Muscle of arm (tissue), 1 donor: ENCODE measurements at regions not wholly inside any gene's neighbourhood (a gene's known extent, or its start where the extent isn't known, plus 50 kb on each side); places are given as distances from the start of the nearest gene placed in this dataset.
"Not testable (repeated sequence)": the region's sequence is repeated elsewhere in the genome, so short reads cannot be mapped to it uniquely, and the experiment has no call there.

Experiments used
- DNase-seq: peaks from one replicate; pipeline ENCODE4 v3.0.0-alpha.2; 2013

- DNase-seq, result no peak
These were observed 798.0 kb upstream of the RAB6C start for GRCh38 chr2:129181433-129181832.

- DNase-seq, result no peak
These were observed 797.5 kb upstream of the RAB6C start for GRCh38 chr2:129181963-129182362.

GRCh38 chr2:129187343-129187742 is 792.1 kb upstream of the RAB6C start:
- no peak for DNase-seq

- DNase-seq, result no peak
These were observed 791.0 kb upstream of the RAB6C start for GRCh38 chr2:129188451-129188850.

DNA sequence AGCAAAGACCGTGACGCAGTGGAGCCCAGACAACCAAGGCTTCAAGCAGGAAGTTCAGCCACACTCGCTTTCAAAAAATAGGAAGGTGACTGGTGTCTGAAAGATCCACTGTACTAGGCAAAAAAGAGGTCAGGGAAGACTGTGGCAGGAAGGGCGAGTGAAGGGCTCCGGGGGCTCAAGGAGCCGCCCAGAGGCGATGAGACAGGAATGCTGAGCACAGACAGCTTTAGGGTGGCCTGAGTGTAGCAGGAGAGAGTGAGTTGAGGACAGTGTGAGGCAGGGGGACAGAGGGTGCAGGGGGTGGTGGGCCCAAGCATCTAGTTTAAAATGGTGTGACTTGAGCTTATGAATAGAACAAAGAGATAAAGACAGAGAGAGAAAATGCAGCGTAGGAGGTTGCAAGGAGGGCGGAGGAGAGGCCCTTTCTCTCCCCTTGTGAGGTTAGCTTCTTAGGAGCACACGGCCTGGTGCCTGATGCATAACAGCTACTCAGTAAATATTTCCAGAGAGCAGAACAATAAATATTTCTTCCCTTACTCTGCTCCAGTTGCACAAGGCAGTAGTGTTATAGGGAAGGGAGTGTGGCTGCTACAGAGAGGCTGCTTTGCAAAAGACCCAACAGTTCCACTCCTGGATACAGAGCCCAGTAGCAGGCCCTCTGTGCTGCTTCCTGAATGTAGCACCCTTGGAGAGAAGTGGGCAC is 789.7 kb upstream of the RAB6C start:
- no peak for DNase-seq

DNA sequence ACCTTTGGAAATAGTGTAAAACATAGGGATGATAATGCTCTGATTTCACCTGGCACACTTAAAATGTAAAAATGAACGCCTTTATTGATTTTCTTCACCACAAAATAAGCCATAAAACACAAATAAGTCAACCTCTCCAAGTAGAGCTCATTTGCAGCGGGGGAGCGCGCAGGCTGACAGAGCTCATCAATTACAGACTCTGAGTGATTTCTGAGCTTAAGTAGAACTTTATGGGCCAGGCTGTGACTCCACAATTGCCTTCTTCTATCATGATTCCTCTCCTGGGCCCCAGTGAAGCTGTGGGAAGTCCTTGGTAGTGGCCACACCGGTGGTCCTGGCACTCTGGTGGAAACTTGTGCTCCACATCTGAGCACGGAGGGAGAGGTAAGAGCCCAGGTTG is 789.0 kb upstream of the RAB6C start:
- no peak for DNase-seq

GRCh38 chr2:129191530-129191929 is 787.9 kb upstream of the RAB6C start:
- no peak for DNase-seq

DNA sequence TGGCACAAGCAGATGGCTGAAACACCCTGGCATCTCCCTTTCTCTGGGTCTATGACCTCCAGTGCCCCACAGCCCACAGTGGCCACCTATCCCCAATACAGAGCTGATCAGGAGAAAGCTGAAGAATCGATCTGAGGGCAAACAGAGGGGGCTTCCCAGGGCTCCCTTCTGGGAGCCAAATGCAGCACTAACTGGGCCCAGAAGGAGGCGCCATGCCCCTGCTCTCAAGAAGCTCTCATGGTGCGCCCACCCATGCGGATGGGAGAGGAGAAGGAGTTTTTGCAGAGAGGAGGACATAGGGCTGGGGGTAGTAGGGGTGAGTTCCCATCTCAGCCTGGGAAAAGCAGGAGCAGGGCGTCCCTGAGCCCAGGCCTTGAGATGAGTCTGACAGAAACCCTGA is 787.3 kb upstream of the RAB6C start:
- no peak for DNase-seq

- DNase-seq, result no peak
These were observed 786.6 kb upstream of the RAB6C start for GRCh38 chr2:129192841-129193253.

GRCh38 chr2:129193961-129194360 is 785.5 kb upstream of the RAB6C start:
- no peak for DNase-seq

DNA sequence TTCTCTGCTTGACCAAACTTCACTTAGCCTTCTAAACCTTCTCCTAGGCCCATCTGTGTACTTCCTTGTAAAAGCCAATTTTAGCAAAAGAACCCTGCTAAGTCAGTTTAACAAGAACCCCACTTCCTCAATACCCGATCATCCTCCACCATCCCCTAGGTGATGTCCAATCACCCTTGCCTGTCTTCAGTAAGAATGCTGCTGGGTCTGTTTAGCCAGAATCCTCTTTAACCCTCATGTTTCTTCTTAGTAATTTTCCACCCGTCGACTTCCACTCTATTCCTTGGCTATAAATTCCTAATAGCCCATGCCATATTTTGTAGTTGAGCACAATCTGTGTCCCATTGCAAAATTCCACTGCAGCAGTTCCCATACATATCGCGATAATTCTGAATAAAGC is 780.0 kb upstream of the RAB6C start:
- no peak for DNase-seq

DNA sequence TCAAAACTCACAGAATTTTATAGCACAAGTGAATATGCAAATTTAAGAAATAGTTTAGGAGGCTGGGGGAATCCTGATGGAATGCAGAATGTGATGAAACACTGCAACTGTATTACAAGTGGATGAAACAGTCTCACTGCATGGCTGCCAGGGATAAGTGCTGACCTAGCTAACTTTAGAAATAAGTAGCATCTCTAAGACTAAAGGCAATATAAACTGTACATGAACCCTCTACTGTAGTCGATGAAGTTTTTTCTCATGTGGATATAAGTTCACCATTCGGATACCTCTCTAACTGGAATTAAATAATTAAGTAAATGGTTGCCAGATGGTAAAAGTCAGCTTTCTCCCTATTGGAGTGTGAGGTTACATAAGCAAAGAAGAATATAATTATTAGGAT is 777.8 kb upstream of the RAB6C start:
- no peak for DNase-seq

- DNase-seq, result no peak
These were observed 776.1 kb upstream of the RAB6C start for GRCh38 chr2:129203331-129203730.

DNA sequence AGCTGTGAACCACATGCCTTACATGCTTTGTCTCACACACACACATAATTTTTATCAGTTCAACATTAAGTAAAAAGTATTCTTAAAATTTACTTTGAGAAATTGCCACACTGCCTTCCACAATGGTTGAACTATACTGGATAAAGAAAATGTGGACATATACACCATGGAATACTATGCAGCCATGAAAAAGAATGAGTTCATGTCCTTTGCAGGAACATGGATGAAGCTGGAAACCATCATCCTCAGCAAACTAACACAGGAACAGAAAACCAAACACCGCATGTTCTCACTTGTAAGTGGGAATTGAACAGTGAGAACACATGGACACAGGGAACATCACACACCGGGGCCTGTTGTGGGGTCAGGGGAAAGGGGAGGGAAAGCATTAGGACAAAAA is 774.9 kb upstream of the RAB6C start:
- not testable (repeated sequence) for DNase-seq

DNA sequence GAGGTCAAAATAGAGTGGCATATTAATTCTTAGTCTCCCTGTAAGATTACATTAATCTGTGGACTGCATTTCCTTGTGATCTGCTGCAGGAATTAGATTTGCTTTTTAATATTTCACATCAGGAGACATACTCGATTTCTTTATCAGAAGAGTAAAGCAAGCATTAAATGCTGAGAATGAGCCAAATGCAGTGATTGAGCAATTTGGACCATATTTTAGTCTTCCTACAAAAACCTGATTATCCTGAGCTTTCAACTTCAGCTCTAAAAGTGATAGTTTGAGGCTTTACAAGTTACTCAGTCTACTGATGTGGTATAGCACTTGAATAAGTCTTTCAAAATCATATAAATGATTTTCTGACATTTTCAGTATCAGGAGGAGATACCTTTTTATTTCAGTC is 774.3 kb upstream of the RAB6C start:
- no peak for DNase-seq

GRCh38 chr2:129205766-129206165 is 773.7 kb upstream of the RAB6C start:
- no peak for DNase-seq

GRCh38 chr2:129212299-129212958 is 767.0 kb upstream of the RAB6C start:
- no peak for DNase-seq

GRCh38 chr2:129224022-129224421 is 755.4 kb upstream of the RAB6C start:
- no peak for DNase-seq

DNA sequence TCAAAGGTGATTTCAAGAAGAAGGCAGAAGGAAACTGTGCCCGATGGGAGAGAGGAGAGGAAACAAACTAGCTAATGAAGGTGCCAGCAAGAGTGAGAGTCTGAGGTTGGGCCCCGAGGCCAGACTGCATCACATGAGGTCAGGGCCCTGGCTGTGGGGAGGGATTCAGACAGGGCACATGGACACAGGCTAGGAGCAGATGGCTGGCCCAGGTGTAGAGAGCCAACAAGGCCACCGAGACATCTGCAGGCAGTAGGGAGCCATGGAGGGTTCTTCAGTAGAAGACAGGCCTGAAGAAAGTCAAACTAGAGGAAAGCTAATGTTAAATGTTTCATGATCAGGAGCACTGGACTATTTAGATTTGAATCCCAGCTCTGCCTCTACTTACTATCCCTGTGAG is 755.0 kb upstream of the RAB6C start:
- DNase-seq, result no peak

GRCh38 chr2:129229196-129229595 is 750.3 kb upstream of the RAB6C start:
- no peak for DNase-seq

DNA sequence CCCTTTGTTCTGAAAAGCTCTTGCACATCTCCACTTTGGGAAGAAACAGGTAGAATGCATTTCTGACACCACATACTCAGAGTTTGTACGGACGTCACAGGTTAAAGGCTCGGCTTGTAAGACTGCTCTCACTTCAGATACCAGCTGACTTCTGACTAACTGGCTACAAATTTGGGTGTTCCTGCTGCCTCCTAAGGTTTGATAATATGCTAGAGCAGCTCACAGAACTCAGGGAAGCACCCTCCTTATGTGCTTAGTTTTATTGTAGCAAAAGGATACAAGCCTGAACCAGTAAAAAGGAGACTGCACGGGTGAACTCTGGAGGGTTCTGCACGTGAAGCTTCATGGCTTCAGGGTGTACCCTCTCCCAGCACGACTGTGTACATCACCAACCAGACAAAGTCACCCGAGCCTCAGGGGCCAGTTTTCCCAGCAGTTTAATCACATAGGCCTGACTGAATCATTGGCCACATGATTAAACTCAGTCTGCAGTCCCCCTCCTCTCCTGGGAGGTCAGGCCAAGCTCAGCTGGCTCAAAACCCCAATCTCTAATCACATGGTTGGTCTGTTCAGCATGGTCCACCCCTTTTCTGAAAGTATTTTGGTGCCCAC is 749.5 kb upstream of the RAB6C start:
- DNase-seq, result no peak

DNA sequence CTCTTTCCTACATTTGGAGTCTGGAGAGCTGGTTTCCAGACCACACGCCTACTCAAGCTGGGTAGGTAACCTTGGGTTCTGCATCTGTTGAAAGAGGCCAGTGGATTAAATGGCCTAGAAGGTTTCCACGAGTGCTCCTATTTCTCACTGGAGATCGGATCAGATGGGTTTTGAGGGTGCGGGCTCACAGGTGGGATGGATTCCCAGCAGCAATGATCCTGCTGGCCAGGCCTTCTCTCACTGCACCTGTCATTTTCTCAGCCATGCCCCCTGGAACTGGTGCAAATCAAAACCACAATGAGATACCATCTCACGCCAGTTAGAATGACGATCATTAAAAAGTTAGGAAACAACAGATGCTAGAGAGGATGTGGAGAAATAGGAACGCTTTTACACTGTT is 747.5 kb upstream of the RAB6C start:
- no peak for DNase-seq

- DNase-seq, result no peak
These were observed 746.3 kb upstream of the RAB6C start for GRCh38 chr2:129233166-129233565.
